ENCODE measurements at regions not wholly inside any gene's neighbourhood (a gene's known extent, or its start where the extent isn't known, plus 50 kb on each side); places are given as distances from the start of the nearest gene placed in this dataset.

DNA sequence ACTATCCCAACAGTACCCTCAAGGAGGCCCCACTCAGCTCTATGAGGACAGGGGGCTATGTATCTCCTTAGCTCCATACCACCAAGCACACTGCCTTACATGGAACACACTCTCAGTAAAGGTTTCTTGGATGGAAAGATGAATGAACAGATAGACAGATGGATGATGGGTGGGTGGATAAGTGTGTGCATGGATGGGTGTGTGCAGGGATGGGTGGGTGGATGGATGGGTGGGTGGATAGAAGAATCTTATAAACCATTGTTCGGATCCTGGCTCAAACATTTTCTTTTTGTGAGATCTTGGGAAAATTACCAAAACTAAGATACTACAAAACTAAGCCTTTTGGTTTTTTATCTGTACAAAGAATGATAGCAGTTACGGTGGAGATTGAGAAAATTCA, 111.0 kb upstream of the NFIA start:
- TF ChIP-seq, protein P1, sequence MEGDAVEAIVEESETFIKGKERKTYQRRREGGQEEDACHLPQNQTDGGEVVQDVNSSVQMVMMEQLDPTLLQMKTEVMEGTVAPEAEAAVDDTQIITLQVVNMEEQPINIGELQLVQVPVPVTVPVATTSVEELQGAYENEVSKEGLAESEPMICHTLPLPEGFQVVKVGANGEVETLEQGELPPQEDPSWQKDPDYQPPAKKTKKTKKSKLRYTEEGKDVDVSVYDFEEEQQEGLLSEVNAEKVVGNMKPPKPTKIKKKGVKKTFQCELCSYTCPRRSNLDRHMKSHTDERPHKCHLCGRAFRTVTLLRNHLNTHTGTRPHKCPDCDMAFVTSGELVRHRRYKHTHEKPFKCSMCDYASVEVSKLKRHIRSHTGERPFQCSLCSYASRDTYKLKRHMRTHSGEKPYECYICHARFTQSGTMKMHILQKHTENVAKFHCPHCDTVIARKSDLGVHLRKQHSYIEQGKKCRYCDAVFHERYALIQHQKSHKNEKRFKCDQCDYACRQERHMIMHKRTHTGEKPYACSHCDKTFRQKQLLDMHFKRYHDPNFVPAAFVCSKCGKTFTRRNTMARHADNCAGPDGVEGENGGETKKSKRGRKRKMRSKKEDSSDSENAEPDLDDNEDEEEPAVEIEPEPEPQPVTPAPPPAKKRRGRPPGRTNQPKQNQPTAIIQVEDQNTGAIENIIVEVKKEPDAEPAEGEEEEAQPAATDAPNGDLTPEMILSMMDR (conservative IDR thresholded peaks at IDR 0.05; ENCODE audit: low read depth, low read length): no peak
- TF ChIP-seq EZH2 (IDR thresholded peaks at IDR 0.05; ENCODE audit: borderline replicate concordance, low read depth, low read length, poor library complexity, severe bottlenecking): no peak

Data from A673 (cell line).